ENCODE measurements at regions not wholly inside any gene's neighbourhood (a gene's known extent, or its start where the extent isn't known, plus 50 kb on each side); places are given as distances from the start of the nearest gene placed in this dataset.

GRCh38 chr4:100936661-100937375, 410.5 kb downstream of the PPP3CA start:
- no peak for TF ChIP-seq CTCF (conservative IDR thresholded peaks at IDR 0.05; ENCODE audit: low read depth, low read length)
- H3K36me3 ChIP-seq (ENCODE audit: insufficient read depth): no peaks in the 10 kb centered on the region
- no peak overlapping the region for H3K9ac ChIP-seq

GRCh38 chr4:100935090-100935489, 412.2 kb downstream of the PPP3CA start:
- Histone ChIP-seq H3K36me3 (ENCODE audit: insufficient read depth) (no peaks in the 10 kb centered on the region), H3K79me2 (ENCODE audit: insufficient read depth, low read depth) (no peaks in the 10 kb centered on the region), H3K27ac (no peak overlapping the region), H3K4me3 (IDR thresholded peaks at IDR 0.05; ENCODE audit: insufficient read depth, low read depth, low read length) (no peak overlapping the region), H3K27me3 (ENCODE audit: insufficient read depth, low read depth) (no peaks in the 10 kb centered on the region), H4K20me1 (ENCODE audit: insufficient read depth) (no peaks in the 10 kb centered on the region), H3K4me1 (ENCODE audit: low read depth, poor library complexity, severe bottlenecking) (peaks cover 14% of the 10 kb centered on the region), H2AFZ (ENCODE audit: low read depth) (no peak overlapping the region), H3K4me2 (no peak overlapping the region), H3K9ac (no peak overlapping the region)
- TF ChIP-seq CTCF (conservative IDR thresholded peaks at IDR 0.05; ENCODE audit: low read depth, low read length): peak; percentile 37; the same call in 1 of the 2 replicates

More at GRCh38 chr4:100936661-100937375, 410.5 kb downstream of the PPP3CA start:
- peaks cover 14% of the 10 kb centered on the region for H3K4me1 ChIP-seq (ENCODE audit: low read depth, poor library complexity, severe bottlenecking)
- H3K27me3 ChIP-seq (ENCODE audit: insufficient read depth, low read depth): no peaks in the 10 kb centered on the region
- H2AFZ ChIP-seq (ENCODE audit: low read depth): no peak overlapping the region
- H3K4me2 ChIP-seq: no peak overlapping the region
- no peaks in the 10 kb centered on the region for H3K79me2 ChIP-seq (ENCODE audit: insufficient read depth, low read depth)
- H4K20me1 ChIP-seq (ENCODE audit: insufficient read depth): no peaks in the 10 kb centered on the region
- H3K4me3 ChIP-seq (IDR thresholded peaks at IDR 0.05; ENCODE audit: insufficient read depth, low read depth, low read length): no peak overlapping the region
- no peak overlapping the region for H3K27ac ChIP-seq

- peak overlapping the region; percentile 62 for H2AFZ ChIP-seq (ENCODE audit: low read depth)
- TF ChIP-seq CTCF (conservative IDR thresholded peaks at IDR 0.05; ENCODE audit: low read depth, low read length): no peak
- peak overlapping the region; percentile 81 for H3K4me2 ChIP-seq
Measured at GRCh38 chr4:100933628-100934027, 413.7 kb downstream of the PPP3CA start.

DNA sequence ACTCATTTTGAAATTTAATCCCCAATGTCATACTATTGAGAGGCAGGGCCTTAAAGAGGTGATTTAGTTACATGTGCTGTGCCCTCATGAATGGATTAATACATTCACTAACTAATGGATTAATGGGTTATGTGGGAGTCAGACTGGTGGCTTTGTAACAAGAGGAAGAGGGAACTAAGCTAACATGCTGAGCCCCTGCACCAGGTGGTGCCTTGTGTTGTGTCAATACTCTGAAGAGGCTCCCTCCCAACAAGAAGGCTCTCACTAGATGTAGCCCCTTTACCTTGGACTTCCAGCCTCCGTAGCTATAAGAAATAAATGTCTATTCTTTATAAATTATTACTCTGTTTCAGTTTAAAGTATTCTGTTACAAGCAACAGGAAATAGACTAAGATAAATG, 411.9 kb upstream of the EMCN start:
- H4K20me1 ChIP-seq (ENCODE audit: insufficient read depth): no peaks in the 10 kb centered on the region
- no peak overlapping the region for H3K27ac ChIP-seq
- no peaks in the 10 kb centered on the region for H3K27me3 ChIP-seq (ENCODE audit: insufficient read depth, low read depth)
- no peaks in the 10 kb centered on the region for H3K36me3 ChIP-seq (ENCODE audit: insufficient read depth)
- H3K4me3 ChIP-seq (IDR thresholded peaks at IDR 0.05; ENCODE audit: insufficient read depth, low read depth, low read length): no peak overlapping the region
- no peak overlapping the region for H2AFZ ChIP-seq (ENCODE audit: low read depth)
- no peak for TF ChIP-seq CTCF (conservative IDR thresholded peaks at IDR 0.05; ENCODE audit: low read depth, low read length)
- H3K9ac ChIP-seq: no peak overlapping the region
- peaks cover 14% of the 10 kb centered on the region for H3K4me1 ChIP-seq (ENCODE audit: low read depth, poor library complexity, severe bottlenecking)
- no peaks in the 10 kb centered on the region for H3K79me2 ChIP-seq (ENCODE audit: insufficient read depth, low read depth)
- no peak overlapping the region for H3K4me2 ChIP-seq

More at GRCh38 chr4:100933628-100934027, 413.7 kb downstream of the PPP3CA start:
- H3K79me2 ChIP-seq (ENCODE audit: insufficient read depth, low read depth): no peaks in the 10 kb centered on the region
- peak overlapping the region; percentile 37; the same call in 1 of the 2 replicates for H3K9ac ChIP-seq
- no peak overlapping the region for H3K27ac ChIP-seq
- H3K36me3 ChIP-seq (ENCODE audit: insufficient read depth): no peaks in the 10 kb centered on the region
- no peaks in the 10 kb centered on the region for H4K20me1 ChIP-seq (ENCODE audit: insufficient read depth)
- H3K27me3 ChIP-seq (ENCODE audit: insufficient read depth, low read depth): no peaks in the 10 kb centered on the region
- no peak overlapping the region for H3K4me3 ChIP-seq (IDR thresholded peaks at IDR 0.05; ENCODE audit: insufficient read depth, low read depth, low read length)
- peaks cover 14% of the 10 kb centered on the region for H3K4me1 ChIP-seq (ENCODE audit: low read depth, poor library complexity, severe bottlenecking)

Measured in KMS-11 (cell line).